Endothelial cell of umbilical vein (primary cell): ENCODE measurements at regions not wholly inside any gene's neighbourhood (a gene's known extent, or its start where the extent isn't known, plus 50 kb on each side); places are given as distances from the start of the nearest gene placed in this dataset.

Experiments used
- CTCF ChIP-seq, 2 donors: IDR thresholded peaks; 1 replicate in 1 of 2; 2 replicates in 1 of 2; pipeline ENCODE4 v1.5.1; 2011; ENCODE audit warnings: low read length in 2 of 2, mild to moderate bottlenecking in 2 of 2, moderate library complexity in 2 of 2, control low read depth in 1 of 2, inconsistent platforms in 1 of 2, low read depth in 1 of 2; ENCODE audit not compliant: insufficient read depth in 1 of 2; ENCODE audit errors: extremely low read depth in 1 of 2
- FOS ChIP-seq: IDR thresholded peaks from 2 replicates; pipeline ENCODE4 v1.6.1; 2011; ENCODE audit warnings: mild to moderate bottlenecking, low read length, moderate library complexity, borderline replicate concordance; ENCODE audit not compliant: insufficient read depth
- JUN ChIP-seq: IDR thresholded peaks from 2 replicates; pipeline ENCODE4 v1.6.1; 2011; ENCODE audit warnings: borderline replicate concordance, low read depth; ENCODE audit not compliant: insufficient read length, insufficient read depth
- MAX ChIP-seq: IDR thresholded peaks from 2 replicates; pipeline ENCODE4 v1.6.1; 2011; ENCODE audit not compliant: insufficient read depth, insufficient read length
- POLR2A ChIP-seq: IDR thresholded peaks from 2 replicates; pipeline ENCODE4 v1.6.1; 2012; ENCODE audit warnings: low read depth, mild to moderate bottlenecking, control low read depth, low read length
- POLR2AphosphoS5 ChIP-seq: IDR thresholded peaks from 2 replicates; pipeline ENCODE4 v1.6.1; 2012; ENCODE audit warnings: low read depth, mild to moderate bottlenecking, control low read depth, low read length, moderate library complexity; ENCODE audit not compliant: insufficient read depth

GRCh38 chr3:159432682-159433340 is 555.8 kb upstream of the IL12A start:
- TF ChIP-seq CTCF (IDR thresholded peaks at IDR 0.05; ENCODE audit: extremely low read depth in 1 of 2, insufficient read depth in 1 of 2, low read depth in 1 of 2, low read length in 2 of 2) (no peak), FOS (no peak), JUN (no peak), POLR2A (no peak), POLR2AphosphoS5 (no peak), MAX (no peak)
